ENCODE measurements at regions not wholly inside any gene's neighbourhood (a gene's known extent, or its start where the extent isn't known, plus 50 kb on each side); places are given as distances from the start of the nearest gene placed in this dataset.
"Not testable (repeated sequence)": the region's sequence is repeated elsewhere in the genome, so short reads cannot be mapped to it uniquely, and the experiment has no call there.

DNA sequence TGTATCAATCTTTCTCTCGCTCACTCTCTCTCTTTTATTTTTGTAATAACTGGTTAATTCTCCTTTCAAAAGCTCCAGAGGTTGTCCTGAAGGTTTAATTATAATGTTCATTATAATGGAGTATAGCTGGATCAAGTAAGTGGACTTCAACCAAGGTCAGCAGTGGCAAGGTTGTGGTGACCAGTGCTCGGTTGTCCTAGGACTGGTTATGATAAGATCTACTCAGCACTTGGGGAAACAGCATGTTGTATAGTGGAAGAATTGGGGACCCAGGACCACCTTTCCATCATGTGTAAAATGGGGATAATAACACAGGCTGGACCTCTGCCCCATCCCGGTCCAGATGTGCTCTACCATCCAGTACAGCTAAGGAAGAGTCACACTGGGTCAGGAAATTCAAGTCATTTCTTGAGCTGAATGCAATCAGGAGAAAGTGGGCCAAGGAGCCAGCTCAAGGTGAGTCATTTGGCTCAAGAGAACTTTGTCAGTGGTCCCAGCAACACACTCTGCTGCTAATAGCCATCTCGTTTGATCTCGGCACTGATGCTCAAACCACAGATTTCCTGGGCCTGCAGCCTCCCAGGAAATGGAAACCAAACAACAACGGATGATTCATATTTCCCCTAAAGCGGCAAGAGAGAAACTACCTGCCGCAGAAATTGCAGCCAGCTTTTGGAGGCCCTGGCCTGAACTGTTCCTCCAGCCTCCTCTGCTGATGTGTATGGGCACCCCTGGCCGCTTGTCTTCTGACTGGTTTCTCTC, 123.6 kb upstream of the RBPJ start (continued):
- TF ChIP-seq, protein P1, sequence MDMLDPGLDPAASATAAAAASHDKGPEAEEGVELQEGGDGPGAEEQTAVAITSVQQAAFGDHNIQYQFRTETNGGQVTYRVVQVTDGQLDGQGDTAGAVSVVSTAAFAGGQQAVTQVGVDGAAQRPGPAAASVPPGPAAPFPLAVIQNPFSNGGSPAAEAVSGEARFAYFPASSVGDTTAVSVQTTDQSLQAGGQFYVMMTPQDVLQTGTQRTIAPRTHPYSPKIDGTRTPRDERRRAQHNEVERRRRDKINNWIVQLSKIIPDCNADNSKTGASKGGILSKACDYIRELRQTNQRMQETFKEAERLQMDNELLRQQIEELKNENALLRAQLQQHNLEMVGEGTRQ (IDR thresholded peaks at IDR 0.05; ENCODE audit: low read length), result no peak

DNA sequence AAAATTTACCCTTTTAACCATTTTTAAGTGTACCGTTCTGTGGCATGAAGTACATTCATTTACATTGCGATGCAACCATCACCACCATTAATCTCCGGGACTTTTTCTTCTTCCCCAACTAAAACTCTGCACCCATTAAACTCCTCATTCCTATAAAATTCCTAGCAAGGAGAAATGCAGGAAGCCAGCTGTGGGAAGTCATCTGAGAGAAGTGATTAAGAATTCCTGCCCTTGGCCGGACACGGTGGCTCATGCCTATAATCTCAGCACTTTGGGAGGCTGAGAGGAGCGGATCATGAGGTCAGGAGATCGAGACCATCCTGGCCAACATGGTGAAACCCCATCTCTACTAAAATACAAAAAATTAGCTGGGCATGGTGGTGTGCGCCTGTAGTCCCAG, 121.9 kb upstream of the RBPJ start:
- H3K18ac ChIP-seq (ENCODE audit: extremely low read depth, low read length); H3K56ac ChIP-seq (replicated peaks; ENCODE audit: insufficient read length, low read depth, low read length); H2BK12ac ChIP-seq (ENCODE audit: low read depth, low read length); H4K5ac ChIP-seq (ENCODE audit: insufficient read length, low read depth, low read length); H3K9ac ChIP-seq (replicated peaks in 1 of 4; ENCODE audit: extremely low read depth in 1 of 4, low read depth in 3 of 4, low read length in 3 of 4); H2BK20ac ChIP-seq (ENCODE audit: low read length); H3K4me3 ChIP-seq (ENCODE audit: extremely low read depth in 1 of 4, insufficient read depth in 2 of 4, low read depth in 3 of 4, low read length in 4 of 4); H2BK120ac ChIP-seq (replicated peaks; ENCODE audit: low read depth, low read length); H2AK5ac ChIP-seq (ENCODE audit: low read depth, low read length); H3K14ac ChIP-seq (ENCODE audit: insufficient read length); FAIRE-seq; DNase-seq (ENCODE audit: low read depth in 1 of 2, low spot score in 2 of 2); H3K23me2 ChIP-seq (ENCODE audit: low read depth, low read length); POLR2A ChIA-PET (ENCODE audit: partially characterized antibody); H4K91ac ChIP-seq (replicated peaks; ENCODE audit: insufficient read length, low read length); H3K23ac ChIP-seq (ENCODE audit: insufficient read length); H4K20me1 ChIP-seq (replicated peaks in 1 of 2; ENCODE audit: control insufficient read depth in 1 of 2, insufficient read depth in 2 of 2, low read length in 2 of 2); H3K36me3 ChIP-seq (ENCODE audit: control insufficient read depth in 2 of 4, insufficient read depth in 4 of 4, low read length in 3 of 4); H2BK15ac ChIP-seq (ENCODE audit: low read length); H3K4me1 ChIP-seq (replicated peaks in 1 of 4; ENCODE audit: control insufficient read depth in 3 of 4, insufficient read depth in 4 of 4, low read length in 3 of 4); H4K8ac ChIP-seq (ENCODE audit: extremely low read depth, insufficient read depth, low read length); H3K79me1 ChIP-seq (ENCODE audit: low read depth, low read length); H2AFZ ChIP-seq (ENCODE audit: low read length); H2BK5ac ChIP-seq (ENCODE audit: low read depth, low read length); H3K27me3 ChIP-seq (replicated peaks in 1 of 4; ENCODE audit: control insufficient read depth in 3 of 4, extremely low read depth in 1 of 4, insufficient read depth in 3 of 4, low read length in 3 of 4); H3K27ac ChIP-seq (ENCODE audit: low read depth, low read length); H3K79me2 ChIP-seq (ENCODE audit: control insufficient read depth in 1 of 2, insufficient read depth in 2 of 2, low read length in 2 of 2); H3K9me3 ChIP-seq (ENCODE audit: insufficient read depth in 2 of 2, low read depth in 1 of 2, low read length in 1 of 2); H3K4ac ChIP-seq (replicated peaks; ENCODE audit: insufficient read length, low read depth, low read length); H3K4me2 ChIP-seq (ENCODE audit: insufficient read depth in 1 of 2, low read depth in 2 of 2, low read length in 2 of 2): not testable (repeated sequence)
- 86% methylated on average over 8 of the region's 8 CpGs; no CpG with 5 or more reads in 1 of the 2 experiments for WGBS, 2 experiments (ENCODE audit: extremely low coverage in 1 of 2, insufficient coverage in 1 of 2, insufficient read length in 1 of 2, insufficient replicate concordance in 2 of 2, low coverage in 1 of 2, low lambda C conversion rate in 2 of 2, missing lambda C conversion rate in 1 of 2)
- CTCF ChIA-PET (ENCODE audit: partially characterized antibody), result interaction anchor here (1.0 kb wide), 1 partner anchor 41 kb away, joined by 3 read pairs; no protein-coding TSS in a partner anchor

Data from H1 (cell line).